HL-60 (cell line): ENCODE measurements at regions not wholly inside any gene's neighbourhood (a gene's known extent, or its start where the extent isn't known, plus 50 kb on each side); places are given as distances from the start of the nearest gene placed in this dataset.
"Not testable (repeated sequence)": the region's sequence is repeated elsewhere in the genome, so short reads cannot be mapped to it uniquely, and the experiment has no call there.

ENCODE experiments used
- CTCF ChIP-seq: IDR thresholded peaks from one replicate; pipeline ENCODE4 v1.5.1; 2011; ENCODE audit warnings: low read length, control low read depth, inconsistent platforms; ENCODE audit not compliant: insufficient read depth
- GABPA ChIP-seq: IDR thresholded peaks from 2 replicates; pipeline ENCODE4 v1.6.1; 2012; ENCODE audit warnings: low read depth
- POLR2AphosphoS5 ChIP-seq: IDR thresholded peaks from 2 replicates; pipeline ENCODE4 v1.6.1; 2012; ENCODE audit warnings: low read depth

GRCh38 chr16:32870628-32871027 is 194.7 kb upstream of the TP53TG3 start:
- not testable (repeated sequence) for TF ChIP-seq CTCF, POLR2AphosphoS5, GABPA
